A673 (cell line): ENCODE measurements at regions not wholly inside any gene's neighbourhood (a gene's known extent, or its start where the extent isn't known, plus 50 kb on each side); places are given as distances from the start of the nearest gene placed in this dataset.

ENCODE experiments used
- BruUV-seq: library from RNA; stranded (reverse); fragments of 400-500 nt; replicated peaks from 2 replicates; lab custom pipeline; 2021; lab: Mats Ljungman, UMichigan
- CTCF ChIA-PET: fragments of 300-600 bp; sonication (Branson Sonifier 250); formaldehyde crosslinking; loops from one replicate; lab custom pipeline; 2022; ENCODE audit warnings: antibody characterized with exemption; lab: Charles Lee
- POLR2A ChIA-PET: fragments of 300-600 bp; sonication (Branson Sonifier 250); formaldehyde crosslinking; loops from one replicate; lab custom pipeline; 2022; ENCODE audit warnings: antibody characterized with exemption; ENCODE audit not compliant: low non-redundant PET; lab: Charles Lee
- DNase-seq: peaks from one replicate; pipeline ENCODE4 v3.0.0-alpha.2; 2015; ENCODE audit warnings: low spot score
- H3K27ac ChIP-seq: fragments of 200-600 bp; sonication (generic); 2 replicates; pipeline ENCODE4 v1.5.1; 2016; ENCODE audit warnings: mixed run types, low read depth, mild to moderate bottlenecking, mixed read lengths, antibody characterized with exemption, low read length; ENCODE audit not compliant: poor library complexity, severe bottlenecking
- H3K27me3 ChIP-seq: fragments of 200-600 bp; sonication (generic); replicated peaks from 2 replicates; pipeline ENCODE4 v1.6.1; 2017; ENCODE audit warnings: mixed run types, low read depth, mild to moderate bottlenecking, mixed read lengths, antibody characterized with exemption, low read length; ENCODE audit not compliant: insufficient read depth, poor library complexity
- H3K36me3 ChIP-seq: fragments of 200-600 bp; sonication (generic); 2 replicates; pipeline ENCODE4 v1.6.1; 2016; ENCODE audit warnings: mixed run types, mild to moderate bottlenecking, mixed read lengths, antibody characterized with exemption, low read length; ENCODE audit not compliant: insufficient read depth, poor library complexity, severe bottlenecking
- H3K4me1 ChIP-seq: fragments of 200-600 bp; sonication (generic); 2 replicates; pipeline ENCODE4 v1.6.1; 2017; ENCODE audit warnings: mixed run types, mild to moderate bottlenecking, mixed read lengths, antibody characterized with exemption, low read length; ENCODE audit not compliant: insufficient read depth, poor library complexity, severe bottlenecking
- H3K4me3 ChIP-seq: fragments of 200-600 bp; sonication (generic); 2 replicates; pipeline ENCODE4 v1.5.1; 2016; ENCODE audit warnings: low read depth, mixed run types, mild to moderate bottlenecking, mixed read lengths, low read length; ENCODE audit not compliant: poor library complexity, severe bottlenecking
- H3K9me3 ChIP-seq: fragments of 200-600 bp; sonication (generic); 2 replicates; pipeline ENCODE4 v1.6.1; 2016; ENCODE audit warnings: mixed run types, low read depth, mild to moderate bottlenecking, mixed read lengths, antibody characterized with exemption, low read length; ENCODE audit not compliant: poor library complexity, severe bottlenecking
- CTCF ChIP-seq: fragments of 300-800, 200-600 bp; sonication (generic); conservative IDR thresholded peaks from 2 replicates; pipeline ENCODE4 v1.5.1; 2017; ENCODE audit warnings: low read depth, mild to moderate bottlenecking, antibody characterized with exemption, low read length, moderate library complexity, mixed read lengths
- EZH2 ChIP-seq: fragments of 200-600 bp; sonication (generic); IDR thresholded peaks from 2 replicates; pipeline ENCODE4 v1.6.1; 2017; ENCODE audit warnings: borderline replicate concordance, low read depth, mild to moderate bottlenecking, mixed read lengths, antibody characterized with exemption, low read length; ENCODE audit not compliant: poor library complexity, severe bottlenecking
- intact Hi-C: fragments of 100-400 bp; cut with micrococcal nuclease; formaldehyde crosslinking; loops from one replicate; pipeline ENCODE4 v1.10.0; 2022; ENCODE audit not compliant: unreplicated experiment

DNA sequence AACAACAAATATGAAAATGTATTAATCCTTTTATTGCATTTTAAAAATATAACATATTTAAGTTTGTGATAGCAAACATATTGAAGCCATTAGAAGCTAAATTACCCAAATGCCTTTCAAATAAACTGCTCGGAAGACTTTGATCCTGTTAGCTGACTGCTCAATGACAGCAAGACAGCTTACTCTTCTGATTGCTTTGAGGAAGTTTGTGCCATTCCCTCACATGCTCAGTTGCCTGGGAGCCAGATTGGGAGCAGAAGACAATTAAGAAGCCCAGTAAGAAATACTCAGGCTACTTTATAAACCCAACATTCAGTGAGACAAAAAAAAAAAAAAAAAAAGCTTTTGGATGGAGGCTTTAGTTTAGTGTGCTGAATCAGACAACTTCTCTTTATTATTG lies 407.1 kb upstream of the SOX11 start:
- no TSS peak for BruUV-seq
- Histone ChIP-seq H3K36me3 (no peaks in the 10 kb centered on the region), H3K4me3 (no peak overlapping the region), H3K9me3 (no peaks in the 10 kb centered on the region), H3K27me3 (no peaks in the 10 kb centered on the region), H3K4me1 (no peaks in the 10 kb centered on the region), H3K27ac (no peak overlapping the region)
- POLR2A ChIA-PET, result no interaction called here
- intact Hi-C loops, result no loop called here
- TF ChIP-seq EZH2 (no peak), CTCF (no peak)
- DNase-seq, result no peak
- CTCF ChIA-PET, result no interaction called here

- Histone ChIP-seq H3K36me3 (no peaks in the 10 kb centered on the region), H3K4me3 (no peak overlapping the region), H3K4me1 (no peaks in the 10 kb centered on the region), H3K27me3 (no peaks in the 10 kb centered on the region), H3K9me3 (no peaks in the 10 kb centered on the region), H3K27ac (no peak overlapping the region)
- intact Hi-C loops, result no loop called here
- ChIA-PET POLR2A (no interaction called here), CTCF (no interaction called here)
- DNase-seq, result no peak
- BruUV-seq, result no TSS peak
- TF ChIP-seq EZH2 (no peak), CTCF (no peak)
These were observed 406.1 kb upstream of the SOX11 start for GRCh38 chr2:5285872-5286769.

DNA sequence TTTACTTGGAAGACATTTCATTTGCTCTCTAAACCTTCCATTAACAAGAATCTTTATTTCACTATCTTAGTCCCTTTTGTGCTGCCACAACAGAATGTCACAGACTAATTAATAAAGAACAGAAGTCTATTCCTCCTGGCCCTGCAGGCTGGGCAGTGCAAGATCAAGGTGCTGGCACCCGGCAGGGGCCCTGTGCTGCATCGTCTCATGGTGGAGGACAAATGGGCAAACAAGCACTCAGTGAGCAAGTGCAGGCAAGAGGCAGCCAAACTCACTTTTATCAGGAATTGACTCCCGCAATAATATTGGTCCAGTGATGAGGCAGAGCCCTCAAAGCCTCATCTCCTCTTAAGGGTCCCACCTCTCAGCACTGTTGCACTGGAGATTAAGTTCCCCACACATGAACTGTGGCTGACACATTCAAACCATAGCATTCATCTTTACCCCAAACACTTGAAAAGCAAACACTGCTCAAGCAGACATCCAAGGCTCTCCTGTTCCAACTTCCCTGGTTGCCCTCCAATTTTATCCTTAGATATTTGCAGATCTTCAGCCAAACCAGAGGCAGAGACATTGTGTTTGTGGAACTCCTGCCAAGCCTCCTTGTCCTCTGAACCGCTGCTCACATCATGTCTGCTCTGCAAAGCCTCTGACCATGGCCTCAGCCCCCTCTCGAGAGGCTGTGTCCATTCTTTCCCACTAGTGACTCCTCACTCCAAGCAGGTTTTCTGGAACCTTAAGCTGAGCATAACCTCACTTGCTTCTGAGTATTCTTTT lies 404.4 kb upstream of the SOX11 start:
- TF ChIP-seq CTCF, result no peak
- no peak for TF ChIP-seq EZH2
- no peak for DNase-seq
- Histone ChIP-seq H3K27ac (no peak overlapping the region), H3K4me1 (no peaks in the 10 kb centered on the region), H3K4me3 (no peak overlapping the region), H3K9me3 (no peaks in the 10 kb centered on the region), H3K27me3 (no peaks in the 10 kb centered on the region), H3K36me3 (no peaks in the 10 kb centered on the region)
- ChIA-PET POLR2A (no interaction called here), CTCF (no interaction called here)
- intact Hi-C loops, result no loop called here
- BruUV-seq, result no TSS peak
